OCI-LY1 (cell line): ENCODE measurements at regions not wholly inside any gene's neighbourhood (a gene's known extent, or its start where the extent isn't known, plus 50 kb on each side); places are given as distances from the start of the nearest gene placed in this dataset.
"Not testable (repeated sequence)": the region's sequence is repeated elsewhere in the genome, so short reads cannot be mapped to it uniquely, and the experiment has no call there.

Experiments used
- H2AFZ ChIP-seq: fragments of 200-600 bp; sonication (generic), shearing (Covaris generic); 2 replicates; pipeline ENCODE4 v1.6.0; 2014; ENCODE audit warnings: antibody characterized with exemption, mild to moderate bottlenecking, low read length
- H3F3A ChIP-seq: fragments of 200-600 bp; sonication (generic), shearing (Covaris generic); 2 replicates; pipeline ENCODE4 v1.6.0; 2014; ENCODE audit warnings: mild to moderate bottlenecking, antibody characterized with exemption, low read length, moderate library complexity; ENCODE audit not compliant: insufficient read depth
- H3K27ac ChIP-seq: fragments of 200-600 bp; sonication (generic); 2 replicates; pipeline ENCODE4 v1.5.1; 2014; ENCODE audit warnings: low read length, mixed run types, mild to moderate bottlenecking, low read depth; ENCODE audit not compliant: poor library complexity, severe bottlenecking
- H3K27me3 ChIP-seq: fragments of 200-600 bp; sonication (generic); 2 replicates; pipeline ENCODE4 v1.6.0; 2014; ENCODE audit warnings: antibody characterized with exemption, mild to moderate bottlenecking, low read length, moderate library complexity; ENCODE audit not compliant: insufficient read depth
- H3K36me3 ChIP-seq: fragments of 200-600 bp; sonication (generic); 2 replicates; pipeline ENCODE4 v1.6.1; 2014; ENCODE audit warnings: mild to moderate bottlenecking, antibody characterized with exemption, low read length, moderate library complexity, mixed read lengths; ENCODE audit not compliant: insufficient read depth
- H3K4me1 ChIP-seq: fragments of 200-600 bp; sonication (generic); 2 replicates; pipeline ENCODE4 v1.5.1; 2014; ENCODE audit warnings: mild to moderate bottlenecking, low read length, moderate library complexity; ENCODE audit not compliant: insufficient read depth, severe bottlenecking
- H3K4me2 ChIP-seq: fragments of 200-600 bp; sonication (generic), shearing (Covaris generic); 2 replicates; pipeline ENCODE4 v1.6.1; 2014; ENCODE audit warnings: low read length
- H3K4me3 ChIP-seq: fragments of 200-600 bp; sonication (generic); 2 replicates; pipeline ENCODE4 v1.5.1; 2014; ENCODE audit warnings: low read length, low read depth, mild to moderate bottlenecking, mixed read lengths; ENCODE audit not compliant: poor library complexity, severe bottlenecking
- H3K79me2 ChIP-seq: fragments of 200-600 bp; shearing (Covaris generic); 2 replicates; pipeline ENCODE4 v1.6.1; 2016; ENCODE audit warnings: mixed run types, low read length, mixed read lengths; ENCODE audit not compliant: insufficient read depth
- H3K9ac ChIP-seq: fragments of 200-600 bp; sonication (generic), shearing (Covaris generic); 2 replicates; pipeline ENCODE4 v1.6.1; 2014; ENCODE audit warnings: mild to moderate bottlenecking, low read length, mixed read lengths
- H3K9me2 ChIP-seq: fragments of 200-600 bp; sonication (generic), shearing (Covaris generic); 2 replicates; pipeline ENCODE4 v1.6.1; 2014; ENCODE audit warnings: low read depth, mild to moderate bottlenecking, low read length, mixed read lengths
- H3K9me3 ChIP-seq: fragments of 200-600 bp; shearing (Covaris generic); 2 replicates; pipeline ENCODE4 v1.6.1; 2014; ENCODE audit warnings: low read length, mixed read lengths
- H4K20me1 ChIP-seq: fragments of 200-600 bp; sonication (generic), shearing (Covaris generic); 2 replicates; pipeline ENCODE4 v1.6.0; 2016; ENCODE audit warnings: mild to moderate bottlenecking, low read length; ENCODE audit not compliant: insufficient read depth
- EZH2 ChIP-seq: fragments of 200-600 bp; sonication (generic), shearing (Covaris generic); IDR thresholded peaks from 2 replicates; pipeline ENCODE4 v1.8.0; 2017; ENCODE audit warnings: borderline replicate concordance, mixed run types, mild to moderate bottlenecking, antibody characterized with exemption, low read length, moderate library complexity, mixed read lengths
- TF ChIP-seq, protein P1 (sequence below): fragments of 200-600 bp; sonication (generic), shearing (Covaris generic); IDR thresholded peaks from 2 replicates; pipeline ENCODE4 v1.5.1; 2017; ENCODE audit warnings: mild to moderate bottlenecking, antibody characterized with exemption, low read length, moderate library complexity, mixed read lengths

GRCh38 chr2:144770616-144771230 lies 250.8 kb upstream of the ZEB2 start:
- peaks cover 3% of the 10 kb centered on the region; the same call in 1 of the 2 replicates for H3K9me3 ChIP-seq
- TF ChIP-seq EZH2: no peak
- TF ChIP-seq, protein P1, sequence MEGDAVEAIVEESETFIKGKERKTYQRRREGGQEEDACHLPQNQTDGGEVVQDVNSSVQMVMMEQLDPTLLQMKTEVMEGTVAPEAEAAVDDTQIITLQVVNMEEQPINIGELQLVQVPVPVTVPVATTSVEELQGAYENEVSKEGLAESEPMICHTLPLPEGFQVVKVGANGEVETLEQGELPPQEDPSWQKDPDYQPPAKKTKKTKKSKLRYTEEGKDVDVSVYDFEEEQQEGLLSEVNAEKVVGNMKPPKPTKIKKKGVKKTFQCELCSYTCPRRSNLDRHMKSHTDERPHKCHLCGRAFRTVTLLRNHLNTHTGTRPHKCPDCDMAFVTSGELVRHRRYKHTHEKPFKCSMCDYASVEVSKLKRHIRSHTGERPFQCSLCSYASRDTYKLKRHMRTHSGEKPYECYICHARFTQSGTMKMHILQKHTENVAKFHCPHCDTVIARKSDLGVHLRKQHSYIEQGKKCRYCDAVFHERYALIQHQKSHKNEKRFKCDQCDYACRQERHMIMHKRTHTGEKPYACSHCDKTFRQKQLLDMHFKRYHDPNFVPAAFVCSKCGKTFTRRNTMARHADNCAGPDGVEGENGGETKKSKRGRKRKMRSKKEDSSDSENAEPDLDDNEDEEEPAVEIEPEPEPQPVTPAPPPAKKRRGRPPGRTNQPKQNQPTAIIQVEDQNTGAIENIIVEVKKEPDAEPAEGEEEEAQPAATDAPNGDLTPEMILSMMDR: no peak
- H3K36me3 ChIP-seq: no peaks in the 10 kb centered on the region
- H4K20me1 ChIP-seq: no peaks in the 10 kb centered on the region
- H3K4me1 ChIP-seq: peaks cover 17% of the 10 kb centered on the region
- no peak overlapping the region for H3K4me2 ChIP-seq
- H3K9ac ChIP-seq: no peak overlapping the region
- H3F3A ChIP-seq: no peaks in the 10 kb centered on the region
- H2AFZ ChIP-seq: no peak overlapping the region
- no peak overlapping the region for H3K4me3 ChIP-seq
- no peaks in the 10 kb centered on the region for H3K9me2 ChIP-seq
- no peak overlapping the region for H3K27ac ChIP-seq
- H3K79me2 ChIP-seq: no peaks in the 10 kb centered on the region
- no peaks in the 10 kb centered on the region for H3K27me3 ChIP-seq

- H3K79me2 ChIP-seq, H4K20me1 ChIP-seq, H3F3A ChIP-seq, H3K36me3 ChIP-seq, H3K4me1 ChIP-seq, H3K4me3 ChIP-seq, H3K9me3 ChIP-seq, H3K27me3 ChIP-seq, H3K9me2 ChIP-seq, H2AFZ ChIP-seq, H3K9ac ChIP-seq, H3K27ac ChIP-seq, H3K4me2 ChIP-seq: not testable (repeated sequence)
Observed at GRCh38 chr2:144760939-144761338, 241.0 kb upstream of the ZEB2 start.

GRCh38 chr2:144759746-144760145 lies 239.8 kb upstream of the ZEB2 start:
- no peak for TF ChIP-seq EZH2
- TF ChIP-seq, protein P1: no peak
- Histone ChIP-seq H3F3A (no peaks in the 10 kb centered on the region), H3K4me1 (no peaks in the 10 kb centered on the region)

GRCh38 chr2:144758196-144758595 lies 238.3 kb upstream of the ZEB2 start:
- not testable (repeated sequence) for H3K27ac ChIP-seq, H2AFZ ChIP-seq, H3K36me3 ChIP-seq, H3K79me2 ChIP-seq, H3K4me1 ChIP-seq, H3K9me3 ChIP-seq, H3K4me2 ChIP-seq, H4K20me1 ChIP-seq, H3K27me3 ChIP-seq, H3K4me3 ChIP-seq, H3F3A ChIP-seq, H3K9me2 ChIP-seq, H3K9ac ChIP-seq

More at GRCh38 chr2:144759746-144760145, 239.8 kb upstream of the ZEB2 start:
- Histone ChIP-seq H3K79me2 (no peaks in the 10 kb centered on the region), H2AFZ (no peak overlapping the region), H3K9me3 (peaks cover 2% of the 10 kb centered on the region; the same call in 1 of the 2 replicates), H3K36me3 (no peaks in the 10 kb centered on the region), H3K4me3 (no peak overlapping the region), H3K27ac (no peak overlapping the region), H3K27me3 (no peaks in the 10 kb centered on the region), H3K9ac (no peak overlapping the region), H4K20me1 (no peaks in the 10 kb centered on the region), H3K4me2 (no peak overlapping the region), H3K9me2 (no peaks in the 10 kb centered on the region)
